ENCODE measurements at regions not wholly inside any gene's neighbourhood (a gene's known extent, or its start where the extent isn't known, plus 50 kb on each side); places are given as distances from the start of the nearest gene placed in this dataset.
"Not testable (repeated sequence)": the region's sequence is repeated elsewhere in the genome, so short reads cannot be mapped to it uniquely, and the experiment has no call there.

DNA sequence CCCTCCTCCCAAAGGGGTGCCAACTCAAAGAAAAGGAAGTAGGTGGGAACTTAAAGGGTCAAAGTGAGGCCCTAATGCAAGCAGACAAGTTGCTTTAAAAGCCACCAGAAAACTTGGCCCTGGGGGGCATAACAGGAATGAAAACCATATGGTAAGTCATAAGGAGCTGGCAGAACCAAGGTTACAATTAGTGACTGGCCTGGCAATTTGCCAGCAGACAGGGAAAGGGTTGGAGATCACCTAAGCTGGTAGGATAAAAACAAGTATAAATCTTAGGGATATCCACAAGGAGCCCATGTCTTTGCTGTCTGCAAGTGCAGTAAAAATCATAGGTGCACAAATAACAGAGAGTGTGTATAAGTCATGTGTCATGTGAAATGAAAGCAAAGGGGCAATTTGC is 256.7 kb upstream of the LRRTM4 start:
- TF ChIP-seq, protein P1, sequence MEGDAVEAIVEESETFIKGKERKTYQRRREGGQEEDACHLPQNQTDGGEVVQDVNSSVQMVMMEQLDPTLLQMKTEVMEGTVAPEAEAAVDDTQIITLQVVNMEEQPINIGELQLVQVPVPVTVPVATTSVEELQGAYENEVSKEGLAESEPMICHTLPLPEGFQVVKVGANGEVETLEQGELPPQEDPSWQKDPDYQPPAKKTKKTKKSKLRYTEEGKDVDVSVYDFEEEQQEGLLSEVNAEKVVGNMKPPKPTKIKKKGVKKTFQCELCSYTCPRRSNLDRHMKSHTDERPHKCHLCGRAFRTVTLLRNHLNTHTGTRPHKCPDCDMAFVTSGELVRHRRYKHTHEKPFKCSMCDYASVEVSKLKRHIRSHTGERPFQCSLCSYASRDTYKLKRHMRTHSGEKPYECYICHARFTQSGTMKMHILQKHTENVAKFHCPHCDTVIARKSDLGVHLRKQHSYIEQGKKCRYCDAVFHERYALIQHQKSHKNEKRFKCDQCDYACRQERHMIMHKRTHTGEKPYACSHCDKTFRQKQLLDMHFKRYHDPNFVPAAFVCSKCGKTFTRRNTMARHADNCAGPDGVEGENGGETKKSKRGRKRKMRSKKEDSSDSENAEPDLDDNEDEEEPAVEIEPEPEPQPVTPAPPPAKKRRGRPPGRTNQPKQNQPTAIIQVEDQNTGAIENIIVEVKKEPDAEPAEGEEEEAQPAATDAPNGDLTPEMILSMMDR (IDR thresholded peaks at IDR 0.05; ENCODE audit: extremely low read depth, missing control alignments), result no peak
- DNase-seq (ENCODE audit: low spot score), result no peak

DNA sequence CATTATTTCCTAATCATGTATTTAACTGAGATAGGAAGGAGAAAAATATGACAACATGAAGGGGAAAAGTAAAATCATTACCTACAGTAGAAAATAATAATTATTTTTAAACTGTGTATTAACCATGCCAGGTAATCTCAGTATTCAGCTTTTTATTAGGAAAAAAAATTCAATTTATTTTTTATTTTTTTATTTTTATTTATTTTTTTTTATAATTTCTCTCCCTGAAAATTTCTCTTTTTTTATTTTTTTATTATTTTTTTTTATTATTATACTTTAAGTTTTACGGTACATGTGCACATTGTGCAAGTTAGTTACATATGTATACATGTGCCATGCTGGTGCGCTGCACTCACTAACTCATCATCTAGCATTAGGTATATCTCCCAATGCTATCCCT is 271.3 kb upstream of the LRRTM4 start:
- DNase-seq (ENCODE audit: low spot score), result not testable (repeated sequence)

DNA sequence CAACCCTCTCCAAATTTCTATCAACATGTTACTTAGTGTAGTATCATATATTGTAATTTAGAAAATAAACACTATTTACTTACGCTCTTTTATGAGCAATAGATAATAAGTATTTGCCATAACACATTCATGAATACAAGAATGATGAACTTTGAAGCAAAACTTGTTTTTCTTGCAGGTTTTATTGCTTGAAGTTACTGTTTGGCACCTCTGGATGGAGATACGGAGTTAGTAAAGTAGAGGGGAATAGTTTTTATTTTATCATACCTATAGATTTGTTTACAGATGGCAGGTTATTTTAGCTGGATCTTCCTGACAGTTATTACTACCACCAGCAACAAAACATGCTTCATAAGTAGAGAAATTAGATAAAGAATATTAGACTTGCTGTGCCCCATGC is 274.2 kb upstream of the LRRTM4 start:
- DNase-seq (ENCODE audit: low spot score), result no peak
- TF ChIP-seq, protein P1 (IDR thresholded peaks at IDR 0.05; ENCODE audit: extremely low read depth, missing control alignments), result no peak

DNA sequence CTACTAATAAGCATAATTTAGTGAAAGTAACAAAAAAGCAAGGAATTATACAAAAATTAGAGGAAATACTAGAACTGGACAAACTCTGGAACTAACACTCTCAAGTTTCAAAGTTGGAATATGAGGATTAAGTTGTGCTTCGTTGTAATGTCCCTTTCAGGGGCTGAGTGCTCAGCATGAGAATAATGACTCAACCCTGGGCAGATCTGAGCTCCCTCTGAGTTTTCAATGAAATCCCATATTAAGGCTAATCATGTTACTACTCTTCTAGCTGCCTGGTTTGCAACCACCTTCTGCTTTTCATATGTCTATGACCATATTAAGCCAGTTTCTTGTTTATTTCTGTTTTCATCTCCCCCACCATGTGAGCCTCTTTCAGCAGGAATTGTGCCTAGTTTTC is 274.9 kb upstream of the LRRTM4 start:
- TF ChIP-seq, protein P1 (IDR thresholded peaks at IDR 0.05; ENCODE audit: extremely low read depth, missing control alignments), result no peak
- no peak for DNase-seq (ENCODE audit: low spot score)

DNA sequence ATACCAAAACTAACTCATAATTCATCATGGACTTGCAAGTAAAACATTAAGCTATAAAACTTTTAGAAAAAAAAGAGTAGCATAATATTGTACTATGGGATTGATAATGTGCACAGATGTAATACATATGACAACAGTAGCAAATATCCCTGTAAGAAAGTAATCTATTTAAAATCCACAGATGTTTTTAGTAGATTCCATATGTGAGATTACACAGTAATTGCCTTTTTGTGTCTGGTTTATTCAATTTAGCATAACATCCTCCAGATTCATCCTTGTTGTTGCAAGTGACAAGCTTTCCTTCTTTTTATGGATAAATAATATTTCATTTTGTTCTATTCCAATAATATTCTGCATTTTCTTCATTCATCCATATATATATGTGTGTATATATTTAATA is 278.2 kb upstream of the LRRTM4 start:
- no peak for DNase-seq (ENCODE audit: low spot score)

DNA sequence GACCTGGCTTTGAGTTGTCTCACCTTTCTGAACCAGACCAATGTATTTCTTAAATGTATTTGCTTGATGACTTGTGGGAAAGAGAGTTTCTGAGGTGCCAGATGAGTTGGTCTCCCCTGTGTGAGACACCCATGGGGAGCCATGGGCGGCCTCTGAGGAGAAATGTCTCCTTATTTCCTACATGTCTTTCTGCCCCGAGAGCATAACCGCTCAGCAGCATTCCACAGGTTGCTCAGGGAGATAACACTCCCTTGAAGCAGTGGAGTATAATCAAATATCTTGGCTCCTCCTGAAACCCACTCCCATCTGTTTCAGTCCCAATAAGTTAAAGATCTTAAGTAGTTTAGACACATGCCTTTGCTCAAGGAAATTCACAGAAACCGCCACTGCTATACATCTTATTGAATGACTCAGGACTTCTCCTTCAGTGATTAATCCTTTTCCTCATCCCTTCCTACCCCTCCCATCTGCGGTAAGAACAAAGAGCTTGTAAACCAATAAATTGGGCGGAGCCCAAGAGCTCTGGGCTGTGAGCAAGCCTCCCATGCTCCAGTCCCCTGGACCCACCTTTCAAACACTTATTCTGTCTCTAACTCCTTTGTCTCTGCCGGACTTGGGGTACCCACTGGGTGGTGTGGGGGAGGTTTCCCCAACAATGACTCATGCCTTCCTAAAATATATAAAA is 285.5 kb upstream of the LRRTM4 start:
- DNase-seq (ENCODE audit: low spot score), result no peak
- TF ChIP-seq, protein P1 (IDR thresholded peaks at IDR 0.05; ENCODE audit: extremely low read depth, missing control alignments), result no peak

More for the DNA sequence above, 278.2 kb upstream of the LRRTM4 start:
- TF ChIP-seq, protein P1 (IDR thresholded peaks at IDR 0.05; ENCODE audit: extremely low read depth, missing control alignments), result no peak

DNA sequence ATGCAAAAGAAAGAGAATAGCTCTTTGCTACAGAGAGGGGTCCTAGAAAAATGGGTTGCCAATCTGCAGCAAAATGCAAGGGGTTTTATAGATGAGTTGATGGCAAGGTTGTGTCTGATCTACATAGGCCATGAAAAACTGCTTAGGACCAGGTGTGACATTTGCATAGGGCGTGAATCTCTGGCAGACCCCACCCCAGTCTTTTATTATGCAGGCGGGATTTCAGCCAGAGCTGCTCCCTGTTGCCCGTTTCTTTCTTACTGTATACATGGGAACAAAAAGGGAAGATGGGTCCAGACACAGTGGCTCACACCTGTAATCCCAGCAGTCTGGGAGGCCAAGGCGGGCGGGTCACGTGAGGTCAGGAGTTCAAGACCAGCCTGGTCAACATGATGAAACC is 286.4 kb upstream of the LRRTM4 start:
- no peak for DNase-seq (ENCODE audit: low spot score)
- TF ChIP-seq, protein P1 (IDR thresholded peaks at IDR 0.05; ENCODE audit: extremely low read depth, missing control alignments), result no peak

DNA sequence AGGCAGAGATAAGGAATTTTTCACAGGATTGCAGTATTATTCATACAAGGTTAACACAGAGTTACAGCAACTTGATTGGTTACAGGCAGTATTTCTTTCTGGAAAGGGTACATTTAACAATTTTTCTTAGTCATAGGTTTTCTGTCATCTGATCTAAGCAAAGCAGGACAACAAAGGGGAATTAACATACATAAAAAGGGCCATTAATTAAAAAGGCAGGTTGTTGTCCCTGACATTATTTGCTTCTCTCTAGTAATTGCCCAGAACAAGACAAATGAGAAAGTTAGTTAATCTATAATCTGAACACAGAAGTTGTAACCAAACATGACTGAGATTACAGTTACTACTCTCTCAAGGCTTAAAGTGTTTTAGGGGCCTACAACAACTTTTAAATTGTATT is 291.4 kb upstream of the LRRTM4 start:
- TF ChIP-seq, protein P1 (IDR thresholded peaks at IDR 0.05; ENCODE audit: extremely low read depth, missing control alignments), result no peak

More for the DNA sequence above, 291.4 kb upstream of the LRRTM4 start:
- no peak for DNase-seq (ENCODE audit: low spot score)

Measured in GM20000 (cell line).